ENCODE measurements at regions not wholly inside any gene's neighbourhood (a gene's known extent, or its start where the extent isn't known, plus 50 kb on each side); places are given as distances from the start of the nearest gene placed in this dataset.

GRCh38 chr1:189351960-189352359 lies 1125.7 kb downstream of the BRINP3 start:
- H3K79me2 ChIP-seq (ENCODE audit: low read depth) = no peaks in the 10 kb centered on the region
- CTCF ChIA-PET = no interaction called here
- POLR2A ChIA-PET (ENCODE audit: unreplicated experiment) = no interaction called here
- no peaks in the 10 kb centered on the region for H3K9me3 ChIP-seq (ENCODE audit: insufficient read depth, low read depth)
- no peak for TF ChIP-seq EZH2 (IDR thresholded peaks at IDR 0.05; ENCODE audit: low read depth)
- no peak for TF ChIP-seq CTCF (conservative IDR thresholded peaks at IDR 0.05)
- no peak for DNase-seq
- H4K20me1 ChIP-seq (ENCODE audit: insufficient read depth) = no peaks in the 10 kb centered on the region
- no peaks in the 10 kb centered on the region for H3K36me3 ChIP-seq (ENCODE audit: low read depth)
- no peak overlapping the region for H2AFZ ChIP-seq
- H3K4me2 ChIP-seq = no peak overlapping the region
- BruUV-seq (replicated peaks) = no TSS peak
- intact Hi-C loops (cut with micrococcal nuclease; ENCODE audit: unreplicated experiment) = no loop called here
- H3K4me1 ChIP-seq (replicated peaks; ENCODE audit: insufficient read depth) = no peaks in the 10 kb centered on the region
- no peaks in the 10 kb centered on the region for H3F3A ChIP-seq (ENCODE audit: insufficient read depth, low read depth)
- no peaks in the 10 kb centered on the region for H3K9me2 ChIP-seq (ENCODE audit: insufficient read depth)
- no peak overlapping the region for H3K27ac ChIP-seq
- no peaks in the 10 kb centered on the region for H3K27me3 ChIP-seq (ENCODE audit: insufficient read depth, low read depth)
- H3K4me3 ChIP-seq = no peak overlapping the region

- no peak overlapping the region for H3K27ac ChIP-seq
- H4K20me1 ChIP-seq (ENCODE audit: insufficient read depth) = no peaks in the 10 kb centered on the region
- H3K27me3 ChIP-seq (ENCODE audit: insufficient read depth, low read depth) = no peaks in the 10 kb centered on the region
- intact Hi-C loops (cut with micrococcal nuclease; ENCODE audit: unreplicated experiment) = no loop called here
- H2AFZ ChIP-seq = no peak overlapping the region
- H3K4me2 ChIP-seq = no peak overlapping the region
- BruUV-seq (replicated peaks) = no TSS peak
- H3K4me1 ChIP-seq (replicated peaks; ENCODE audit: insufficient read depth) = no peaks in the 10 kb centered on the region
- H3F3A ChIP-seq (ENCODE audit: insufficient read depth, low read depth) = no peaks in the 10 kb centered on the region
- no peaks in the 10 kb centered on the region for H3K9me3 ChIP-seq (ENCODE audit: insufficient read depth, low read depth)
- no peak overlapping the region for H3K4me3 ChIP-seq
- POLR2A ChIA-PET (ENCODE audit: unreplicated experiment) = no interaction called here
- TF ChIP-seq CTCF (conservative IDR thresholded peaks at IDR 0.05) (no peak), EZH2 (IDR thresholded peaks at IDR 0.05; ENCODE audit: low read depth) (no peak)
- no peaks in the 10 kb centered on the region for H3K36me3 ChIP-seq (ENCODE audit: low read depth)
- no peaks in the 10 kb centered on the region for H3K9me2 ChIP-seq (ENCODE audit: insufficient read depth)
- no peaks in the 10 kb centered on the region for H3K79me2 ChIP-seq (ENCODE audit: low read depth)
- no peak for DNase-seq
- CTCF ChIA-PET = no interaction called here
Measured at GRCh38 chr1:189356206-189356605, 1121.5 kb downstream of the BRINP3 start.

GRCh38 chr1:189357317-189357716 lies 1120.3 kb downstream of the BRINP3 start:
- H4K20me1 ChIP-seq (ENCODE audit: insufficient read depth) = no peaks in the 10 kb centered on the region
- CTCF ChIA-PET = no interaction called here

More at GRCh38 chr1:189357317-189357716, 1120.3 kb downstream of the BRINP3 start:
- H3K9me2 ChIP-seq (ENCODE audit: insufficient read depth) = no peaks in the 10 kb centered on the region
- H3K27ac ChIP-seq = no peak overlapping the region
- POLR2A ChIA-PET (ENCODE audit: unreplicated experiment) = no interaction called here
- H2AFZ ChIP-seq = no peak overlapping the region; the same call in 1 of the 2 replicates
- no peak for DNase-seq
- no TSS peak for BruUV-seq (replicated peaks)
- TF ChIP-seq CTCF (conservative IDR thresholded peaks at IDR 0.05) (no peak), EZH2 (IDR thresholded peaks at IDR 0.05; ENCODE audit: low read depth) (no peak)
- H3K4me1 ChIP-seq (replicated peaks; ENCODE audit: insufficient read depth) = no peaks in the 10 kb centered on the region
- no peak overlapping the region for H3K4me3 ChIP-seq
- no peaks in the 10 kb centered on the region for H3K9me3 ChIP-seq (ENCODE audit: insufficient read depth, low read depth)
- no peaks in the 10 kb centered on the region for H3K79me2 ChIP-seq (ENCODE audit: low read depth)
- H3K4me2 ChIP-seq = no peak overlapping the region
- no peaks in the 10 kb centered on the region for H3K36me3 ChIP-seq (ENCODE audit: low read depth)
- intact Hi-C loops (cut with micrococcal nuclease; ENCODE audit: unreplicated experiment) = no loop called here
- H3F3A ChIP-seq (ENCODE audit: insufficient read depth, low read depth) = no peaks in the 10 kb centered on the region
- H3K27me3 ChIP-seq (ENCODE audit: insufficient read depth, low read depth) = no peaks in the 10 kb centered on the region

Data from PC-9 (cell line).